ENCODE measurements at regions not wholly inside any gene's neighbourhood (a gene's known extent, or its start where the extent isn't known, plus 50 kb on each side); places are given as distances from the start of the nearest gene placed in this dataset.

DNA sequence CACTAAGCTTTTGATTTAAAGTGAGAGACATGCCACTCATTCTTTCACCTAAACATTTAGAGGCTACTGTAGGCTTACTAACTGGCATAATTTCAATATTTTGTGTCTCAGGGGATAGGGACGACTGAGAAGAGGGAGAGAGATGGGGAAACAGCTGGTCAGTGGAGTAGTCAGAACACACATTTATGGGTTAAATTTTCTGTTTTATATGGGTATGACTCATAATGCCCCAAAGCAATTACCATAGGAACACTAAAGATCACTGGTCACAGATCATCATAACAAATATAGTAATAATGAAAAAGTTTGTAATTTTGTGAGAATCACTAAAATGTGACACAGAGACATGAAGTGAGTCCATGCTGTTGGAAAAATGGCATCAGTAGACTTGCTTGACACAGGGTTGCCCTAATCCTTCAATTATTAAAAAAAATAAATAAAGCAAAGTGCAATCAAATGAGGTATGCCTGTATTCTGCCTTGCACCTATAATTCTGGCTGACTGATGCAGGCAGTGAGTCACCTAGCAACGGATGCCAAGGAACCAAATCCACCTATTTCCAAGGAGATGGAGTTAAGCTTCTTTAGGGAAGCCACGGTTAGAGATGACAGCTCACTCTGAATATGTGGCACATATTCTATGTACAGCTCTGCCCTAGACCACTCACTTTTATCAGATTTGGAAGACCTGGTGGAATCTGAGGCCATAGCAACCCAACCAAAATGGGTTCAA lies 166.1 kb downstream of the MARCHF11 start:
- no peak for TF ChIP-seq ZFX (IDR thresholded peaks at IDR 0.05)
- TF ChIP-seq, protein P1, sequence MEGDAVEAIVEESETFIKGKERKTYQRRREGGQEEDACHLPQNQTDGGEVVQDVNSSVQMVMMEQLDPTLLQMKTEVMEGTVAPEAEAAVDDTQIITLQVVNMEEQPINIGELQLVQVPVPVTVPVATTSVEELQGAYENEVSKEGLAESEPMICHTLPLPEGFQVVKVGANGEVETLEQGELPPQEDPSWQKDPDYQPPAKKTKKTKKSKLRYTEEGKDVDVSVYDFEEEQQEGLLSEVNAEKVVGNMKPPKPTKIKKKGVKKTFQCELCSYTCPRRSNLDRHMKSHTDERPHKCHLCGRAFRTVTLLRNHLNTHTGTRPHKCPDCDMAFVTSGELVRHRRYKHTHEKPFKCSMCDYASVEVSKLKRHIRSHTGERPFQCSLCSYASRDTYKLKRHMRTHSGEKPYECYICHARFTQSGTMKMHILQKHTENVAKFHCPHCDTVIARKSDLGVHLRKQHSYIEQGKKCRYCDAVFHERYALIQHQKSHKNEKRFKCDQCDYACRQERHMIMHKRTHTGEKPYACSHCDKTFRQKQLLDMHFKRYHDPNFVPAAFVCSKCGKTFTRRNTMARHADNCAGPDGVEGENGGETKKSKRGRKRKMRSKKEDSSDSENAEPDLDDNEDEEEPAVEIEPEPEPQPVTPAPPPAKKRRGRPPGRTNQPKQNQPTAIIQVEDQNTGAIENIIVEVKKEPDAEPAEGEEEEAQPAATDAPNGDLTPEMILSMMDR (conservative IDR thresholded peaks at IDR 0.05) = no peak
- no peak overlapping the region for H3K27ac ChIP-seq

- H3K27ac ChIP-seq = no peak overlapping the region
- no peak for TF ChIP-seq ZFX (IDR thresholded peaks at IDR 0.05)
- TF ChIP-seq, protein P1 (conservative IDR thresholded peaks at IDR 0.05) = no peak
Observed at GRCh38 chr5:16009256-16009655, 170.3 kb downstream of the MARCHF11 start.

- no peak for TF ChIP-seq ZFX (IDR thresholded peaks at IDR 0.05)
- TF ChIP-seq, protein P1 (conservative IDR thresholded peaks at IDR 0.05) = no peak
- no peak overlapping the region for H3K27ac ChIP-seq
Observed at GRCh38 chr5:16007750-16008415, 171.7 kb downstream of the MARCHF11 start.

DNA sequence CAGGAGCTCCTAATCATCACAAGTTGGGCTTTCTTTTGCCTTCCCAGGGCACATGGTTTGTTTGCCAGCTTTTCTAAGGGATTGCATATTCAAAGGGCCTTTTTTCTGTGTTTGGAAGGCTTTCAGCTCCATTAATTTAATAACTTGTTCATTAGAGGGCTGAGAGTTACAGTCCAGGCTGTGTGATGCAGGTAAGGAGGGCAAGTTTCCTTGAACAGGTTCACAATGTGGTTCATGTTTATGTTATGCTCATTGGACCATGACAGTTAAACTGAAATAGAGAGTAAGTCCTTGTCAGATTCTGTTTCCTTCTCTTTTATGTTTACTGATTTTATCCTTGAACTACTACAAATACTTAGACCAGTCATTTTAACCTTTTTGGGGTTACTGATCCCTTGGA lies 174.4 kb downstream of the MARCHF11 start:
- TF ChIP-seq, protein P1 (conservative IDR thresholded peaks at IDR 0.05) = no peak
- no peak for TF ChIP-seq ZFX (IDR thresholded peaks at IDR 0.05)
- H3K27ac ChIP-seq = no peak overlapping the region

- no peak overlapping the region for H3K27ac ChIP-seq
- TF ChIP-seq ZFX (IDR thresholded peaks at IDR 0.05) = no peak
Observed at GRCh38 chr5:16000056-16000455, 179.5 kb downstream of the MARCHF11 start.

GRCh38 chr5:15995341-15996052 lies 184.1 kb downstream of the MARCHF11 start:
- no peak overlapping the region for H3K27ac ChIP-seq
- TF ChIP-seq, protein P1 (conservative IDR thresholded peaks at IDR 0.05) = peak; percentile 81
- TF ChIP-seq ZFX (IDR thresholded peaks at IDR 0.05) = no peak

- TF ChIP-seq ZFX (IDR thresholded peaks at IDR 0.05) = no peak
- TF ChIP-seq, protein P1 (conservative IDR thresholded peaks at IDR 0.05) = peak; percentile 25
- no peak overlapping the region for H3K27ac ChIP-seq
Observed at GRCh38 chr5:15993919-15994318, 185.7 kb downstream of the MARCHF11 start.

Measured in C4-2B (cell line).